ENCODE measurements at regions not wholly inside any gene's neighbourhood (a gene's known extent, or its start where the extent isn't known, plus 50 kb on each side); places are given as distances from the start of the nearest gene placed in this dataset.

DNA sequence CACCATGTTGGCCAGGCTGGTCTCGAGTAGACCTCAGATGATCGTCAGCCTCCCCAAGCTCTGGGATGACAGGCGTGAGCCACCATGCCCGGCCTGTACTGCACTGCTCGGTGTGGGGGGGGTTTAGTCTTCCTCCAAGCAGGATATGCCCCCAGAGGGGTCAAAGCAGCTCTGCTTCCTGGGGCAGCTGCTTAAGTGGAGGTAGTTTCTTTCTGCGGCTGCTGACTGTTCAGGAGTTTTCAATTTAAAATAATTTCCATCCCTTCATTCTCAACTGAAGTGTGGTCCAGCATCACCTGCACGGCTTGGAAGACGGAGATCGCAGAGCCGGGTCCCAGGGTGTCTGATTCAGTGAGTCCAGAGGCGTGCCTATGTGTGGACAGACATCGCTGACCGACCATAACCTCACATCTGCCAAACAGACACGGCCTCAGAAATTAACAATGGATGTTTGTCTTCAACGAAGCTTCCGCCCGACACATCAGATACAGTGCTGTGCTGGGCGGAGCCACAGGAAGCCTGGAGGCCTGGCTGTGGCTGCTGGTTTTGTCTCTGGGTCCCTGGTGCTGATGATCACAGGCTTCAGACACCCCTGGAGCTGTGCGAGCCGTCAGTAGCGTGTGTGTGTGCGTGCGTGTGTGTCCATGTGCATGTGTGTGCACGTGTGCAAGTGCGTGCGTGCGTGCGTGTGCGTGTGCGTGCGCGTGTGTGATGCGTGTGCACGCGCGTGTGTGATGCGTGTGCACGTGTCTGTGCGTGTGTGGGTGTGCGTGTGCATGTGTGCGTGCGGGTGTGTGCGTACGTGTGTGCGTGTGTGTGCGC is 226.5 kb upstream of the PITRM1 start:
- TF ChIP-seq, protein P1, sequence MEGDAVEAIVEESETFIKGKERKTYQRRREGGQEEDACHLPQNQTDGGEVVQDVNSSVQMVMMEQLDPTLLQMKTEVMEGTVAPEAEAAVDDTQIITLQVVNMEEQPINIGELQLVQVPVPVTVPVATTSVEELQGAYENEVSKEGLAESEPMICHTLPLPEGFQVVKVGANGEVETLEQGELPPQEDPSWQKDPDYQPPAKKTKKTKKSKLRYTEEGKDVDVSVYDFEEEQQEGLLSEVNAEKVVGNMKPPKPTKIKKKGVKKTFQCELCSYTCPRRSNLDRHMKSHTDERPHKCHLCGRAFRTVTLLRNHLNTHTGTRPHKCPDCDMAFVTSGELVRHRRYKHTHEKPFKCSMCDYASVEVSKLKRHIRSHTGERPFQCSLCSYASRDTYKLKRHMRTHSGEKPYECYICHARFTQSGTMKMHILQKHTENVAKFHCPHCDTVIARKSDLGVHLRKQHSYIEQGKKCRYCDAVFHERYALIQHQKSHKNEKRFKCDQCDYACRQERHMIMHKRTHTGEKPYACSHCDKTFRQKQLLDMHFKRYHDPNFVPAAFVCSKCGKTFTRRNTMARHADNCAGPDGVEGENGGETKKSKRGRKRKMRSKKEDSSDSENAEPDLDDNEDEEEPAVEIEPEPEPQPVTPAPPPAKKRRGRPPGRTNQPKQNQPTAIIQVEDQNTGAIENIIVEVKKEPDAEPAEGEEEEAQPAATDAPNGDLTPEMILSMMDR (IDR thresholded peaks at IDR 0.05): no peak
- TF ChIP-seq POLR2A (IDR thresholded peaks at IDR 0.05) (no peak), POLR2AphosphoS5 (IDR thresholded peaks at IDR 0.05) (no peak), EP300 (IDR thresholded peaks at IDR 0.05) (no peak)

Data from stomach (tissue), 4 donors.